H1 (cell line): ENCODE measurements at regions not wholly inside any gene's neighbourhood (a gene's known extent, or its start where the extent isn't known, plus 50 kb on each side); places are given as distances from the start of the nearest gene placed in this dataset.

Experiments used
- CTCF ChIA-PET: fragments of 300-600 bp; sonication (Branson Sonifier 250); formaldehyde crosslinking; loops from one replicate; lab custom pipeline; 2021; ENCODE audit not compliant: partially characterized antibody; lab: Charles Lee
- POLR2A ChIA-PET: fragments of 300-600 bp; sonication (Branson Sonifier 250); formaldehyde crosslinking; loops from one replicate; lab custom pipeline; 2021; ENCODE audit warnings: inconsistent platforms; ENCODE audit not compliant: partially characterized antibody; lab: Charles Lee
- DNase-seq, 2 experiments: peaks; one replicate each; pipeline versions ENCODE4 v3.0.0 to v3.0.0-alpha.2; 2010 to 2022; ENCODE audit warnings: low spot score in 2 of 2, low read depth in 1 of 2, mixed read lengths in 1 of 2
- FAIRE-seq: peaks from 2 replicates; lab custom pipeline; 2011; peaks lifted over from hg19 to GRCh38; lab: Jason Lieb, UNC
- H2AFZ ChIP-seq: 2 replicates; pipeline ENCODE4 v1.8.1; 2012; ENCODE audit warnings: low read length, inconsistent platforms
- H2AK5ac ChIP-seq: 2 replicates; pipeline ENCODE4 v1.6.1; 2013; ENCODE audit warnings: low read depth, low read length
- H2BK120ac ChIP-seq: replicated peaks from 2 replicates; pipeline ENCODE3; 2013; ENCODE audit warnings: low read depth, low read length, inconsistent platforms
- H2BK12ac ChIP-seq: 2 replicates; pipeline ENCODE4 v1.6.1; 2013; ENCODE audit warnings: low read depth, low read length
- H2BK15ac ChIP-seq: 2 replicates; pipeline ENCODE4 v1.6.1; 2013; ENCODE audit warnings: low read length
- H2BK20ac ChIP-seq: 2 replicates; pipeline ENCODE4 v1.6.1; 2013; ENCODE audit warnings: low read length
- H2BK5ac ChIP-seq: 2 replicates; pipeline ENCODE4 v1.6.1; 2013; ENCODE audit warnings: low read depth, low read length
- H3K14ac ChIP-seq: 2 replicates; pipeline ENCODE4 v1.6.1; 2013; ENCODE audit warnings: inconsistent platforms; ENCODE audit not compliant: insufficient read length
- H3K18ac ChIP-seq: 2 replicates; pipeline ENCODE4 v1.6.1; 2013; ENCODE audit warnings: low read length; ENCODE audit errors: extremely low read depth
- H3K23ac ChIP-seq: 2 replicates; pipeline ENCODE4 v1.6.1; 2013; ENCODE audit warnings: inconsistent platforms; ENCODE audit not compliant: insufficient read length
- H3K23me2 ChIP-seq: 2 replicates; pipeline ENCODE4 v1.6.1; 2013; ENCODE audit warnings: low read depth, low read length
- H3K27ac ChIP-seq: 2 replicates; pipeline ENCODE4 v1.6.1; 2011; ENCODE audit warnings: low read depth, low read length, inconsistent platforms
- H3K27me3 ChIP-seq, 4 experiments: replicated peaks in 1 of 4; 1 replicate in 1 of 4; 2 replicates in 3 of 4; pipeline versions ENCODE4 v1.6.1 to v1.8.1; 2011 to 2013; ENCODE audit warnings: low read length in 3 of 4, mild to moderate bottlenecking in 3 of 4, inconsistent platforms in 2 of 4, mixed read lengths in 2 of 4, moderate library complexity in 1 of 4; ENCODE audit not compliant: control insufficient read depth in 3 of 4, insufficient read depth in 3 of 4; ENCODE audit errors: extremely low read depth in 1 of 4
- H3K36me3 ChIP-seq, 4 experiments: 2 replicates each; pipeline versions ENCODE4 v1.6.1 to v1.8.1; 2011 to 2013; ENCODE audit warnings: mild to moderate bottlenecking in 4 of 4, low read length in 3 of 4, moderate library complexity in 2 of 4, control low read depth in 1 of 4, inconsistent platforms in 1 of 4; ENCODE audit not compliant: insufficient read depth in 4 of 4, control insufficient read depth in 2 of 4
- H3K4ac ChIP-seq: replicated peaks from 2 replicates; pipeline ENCODE3; 2013; ENCODE audit warnings: low read length, low read depth, mixed read lengths, inconsistent platforms; ENCODE audit not compliant: insufficient read length
- H3K4me1 ChIP-seq, 4 experiments: replicated peaks in 1 of 4; 1 replicate in 1 of 4; 2 replicates in 3 of 4; pipeline versions ENCODE4 v1.6.1 to v1.8.1; 2011 to 2013; ENCODE audit warnings: low read length in 3 of 4, inconsistent platforms in 2 of 4, mixed read lengths in 1 of 4; ENCODE audit not compliant: insufficient read depth in 4 of 4, control insufficient read depth in 3 of 4
- H3K4me2 ChIP-seq, 2 experiments: 2 replicates each; pipeline versions ENCODE4 v1.6.1 to v1.8.1; 2011 to 2013; ENCODE audit warnings: low read depth in 2 of 2, low read length in 2 of 2, control low read depth in 1 of 2, inconsistent platforms in 1 of 2, mild to moderate bottlenecking in 1 of 2; ENCODE audit not compliant: insufficient read depth in 1 of 2
- H3K4me3 ChIP-seq, 4 experiments: fragments of 200-600, 300-600 bp in 1 of 4; sonication (generic), shearing (Covaris generic), sonication (Bioruptor Twin) in 1 of 4; 2 replicates each; pipeline versions ENCODE4 v1.5.1 to v1.8.1; 2011 to 2016; ENCODE audit warnings: low read length in 4 of 4, low read depth in 3 of 4, control low read depth in 2 of 4, inconsistent platforms in 2 of 4, mild to moderate bottlenecking in 2 of 4, mixed read lengths in 1 of 4, moderate library complexity in 1 of 4; ENCODE audit not compliant: insufficient read depth in 2 of 4; ENCODE audit errors: extremely low read depth in 1 of 4
- H3K56ac ChIP-seq: replicated peaks from 2 replicates; pipeline ENCODE3; 2013; ENCODE audit warnings: low read depth, mild to moderate bottlenecking, mixed read lengths, low read length, inconsistent platforms; ENCODE audit not compliant: insufficient read length
- H3K79me1 ChIP-seq: 2 replicates; pipeline ENCODE4 v1.6.1; 2013; ENCODE audit warnings: low read depth, low read length, control low read depth
- H3K79me2 ChIP-seq, 2 experiments: 2 replicates each; pipeline versions ENCODE4 v1.6.1 to v1.8.1; 2012 to 2013; ENCODE audit warnings: low read length in 2 of 2, mild to moderate bottlenecking in 2 of 2, inconsistent platforms in 1 of 2; ENCODE audit not compliant: insufficient read depth in 2 of 2, control insufficient read depth in 1 of 2
- H3K9ac ChIP-seq, 4 experiments: replicated peaks in 1 of 4; 1 replicate in 1 of 4; 2 replicates in 3 of 4; pipeline versions ENCODE4 v1.6.1 to v1.8.1; 2011 to 2013; ENCODE audit warnings: low read depth in 3 of 4, low read length in 3 of 4, control low read depth in 2 of 4, mild to moderate bottlenecking in 2 of 4, moderate library complexity in 2 of 4, inconsistent platforms in 1 of 4; ENCODE audit errors: extremely low read depth in 1 of 4
- H3K9me3 ChIP-seq, 2 experiments: 2 replicates each; pipeline versions ENCODE4 v1.6.1 to v1.8.1; 2012 to 2013; ENCODE audit warnings: mild to moderate bottlenecking in 2 of 2, moderate library complexity in 2 of 2, control low read depth in 1 of 2, inconsistent platforms in 1 of 2, low read depth in 1 of 2, low read length in 1 of 2, mixed read lengths in 1 of 2; ENCODE audit not compliant: insufficient read depth in 2 of 2
- H4K20me1 ChIP-seq, 2 experiments: replicated peaks in 1 of 2; 2 replicates each; pipeline versions ENCODE3 to v1.8.1; 2011 to 2013; ENCODE audit warnings: inconsistent platforms in 2 of 2, low read length in 2 of 2, mild to moderate bottlenecking in 1 of 2; ENCODE audit not compliant: insufficient read depth in 2 of 2, control insufficient read depth in 1 of 2
- H4K5ac ChIP-seq: 2 replicates; pipeline ENCODE4 v1.6.1; 2013; ENCODE audit warnings: low read length, low read depth, mixed read lengths, inconsistent platforms; ENCODE audit not compliant: insufficient read length
- H4K8ac ChIP-seq: 2 replicates; pipeline ENCODE4 v1.8.0; 2013; ENCODE audit warnings: mild to moderate bottlenecking, moderate library complexity, low read length, inconsistent platforms; ENCODE audit not compliant: insufficient read depth; ENCODE audit errors: extremely low read depth
- H4K91ac ChIP-seq: replicated peaks from 2 replicates; pipeline ENCODE3; 2013; ENCODE audit warnings: low read length, mixed read lengths, inconsistent platforms; ENCODE audit not compliant: insufficient read length
- CREB1 ChIP-seq: IDR thresholded peaks from 2 replicates; pipeline ENCODE4 v1.6.1; 2012; ENCODE audit warnings: inconsistent platforms
- CTBP2 ChIP-seq: IDR thresholded peaks from 2 replicates; pipeline ENCODE4 v1.7.0; 2011; ENCODE audit warnings: borderline replicate concordance, mild to moderate bottlenecking, moderate library complexity, mixed read lengths, low read length; ENCODE audit not compliant: insufficient read depth, insufficient read length
- HDAC2 ChIP-seq, 2 experiments: fragments of 300-600 bp in 1 of 2; sonication (generic) in 1 of 2; IDR thresholded peaks; 2 replicates each; pipeline ENCODE4 v1.6.1; 2011 to 2012; ENCODE audit warnings: low read depth in 2 of 2, low read length in 2 of 2, mild to moderate bottlenecking in 2 of 2, moderate library complexity in 2 of 2, borderline replicate concordance in 1 of 2, inconsistent platforms in 1 of 2
- JUND ChIP-seq: IDR thresholded peaks from 2 replicates; pipeline ENCODE4 v1.6.1; 2011; ENCODE audit warnings: mild to moderate bottlenecking, improper control_type of control experiment, low read length
- RBBP5 ChIP-seq: IDR thresholded peaks from 2 replicates; pipeline ENCODE4 v1.7.1; 2012; ENCODE audit warnings: low read depth, mild to moderate bottlenecking, inconsistent platforms, low read length, moderate library complexity, borderline replicate concordance
- TBP ChIP-seq: IDR thresholded peaks from 2 replicates; pipeline ENCODE4 v1.6.1; 2011; ENCODE audit warnings: low read depth, low read length, improper control_type of control experiment
- WGBS, 2 experiments: shearing (Covaris generic) in 1 of 2; methylation state at CpG; one replicate each; pipeline versions ENCODE4 v1.1.6 to v1.1.7; 2013 to 2015; ENCODE audit warnings: low lambda C conversion rate in 2 of 2, mixed read lengths in 2 of 2, inconsistent platforms in 1 of 2, low coverage in 1 of 2, missing lambda C conversion rate in 1 of 2; ENCODE audit not compliant: insufficient replicate concordance in 2 of 2, insufficient coverage in 1 of 2, insufficient read length in 1 of 2; ENCODE audit errors: extremely low coverage in 1 of 2, missing lambda C conversion rate in 1 of 2; 5-methylcytosine and 5-hydroxymethylcytosine counted together

DNA sequence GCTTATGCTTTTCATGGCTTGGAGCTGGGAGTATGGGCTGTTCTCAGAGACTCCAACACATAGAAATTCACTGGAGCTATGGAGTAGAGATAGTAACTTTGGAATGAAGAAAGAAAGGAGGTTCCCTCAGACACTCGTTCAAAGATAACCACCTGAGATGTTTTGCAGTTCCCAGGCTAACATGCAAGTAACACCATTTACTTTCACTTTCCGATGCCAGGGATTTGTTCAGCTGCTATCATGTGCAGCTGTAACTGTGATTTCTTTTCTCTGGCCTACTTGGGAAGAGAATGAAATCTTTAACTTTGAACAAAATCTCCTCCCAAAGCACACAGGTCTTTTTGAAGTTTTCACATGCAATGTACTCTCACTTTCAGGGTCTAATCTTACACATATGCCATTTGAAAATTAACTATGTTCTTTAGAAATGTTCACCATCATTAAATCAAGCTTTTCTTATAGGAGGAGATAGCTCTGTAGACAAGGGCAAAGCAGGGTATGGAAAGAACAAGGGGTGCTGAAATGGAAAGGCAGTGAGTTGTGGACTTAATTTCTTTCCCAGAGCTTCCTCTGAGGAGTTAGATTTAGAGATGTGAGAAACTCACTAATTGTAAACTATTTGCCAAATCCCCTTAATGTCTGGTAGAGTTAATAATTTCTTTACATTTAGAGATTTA is 514.3 kb downstream of the PDHA2 start:
- H3K4me1 ChIP-seq: peaks cover 0 to 3% (median 0%) of the 10 kb centered on the region in 4 experiments; a peak in 1 of 7 replicates
- no peak overlapping the region for H3K4me2 ChIP-seq

More for the DNA sequence above, 514.3 kb downstream of the PDHA2 start:
- Histone ChIP-seq H3K9ac (no peak overlapping the region), H2BK12ac (no peak overlapping the region), H2BK5ac (no peak overlapping the region), H4K5ac (no peak overlapping the region), H2BK15ac (no peak overlapping the region), H3K27me3 (no peaks in the 10 kb centered on the region), H3K56ac (no peak overlapping the region), H3K23me2 (no peaks in the 10 kb centered on the region), H4K20me1 (no peaks in the 10 kb centered on the region), H3K79me2 (no peaks in the 10 kb centered on the region), H3K27ac (no peak overlapping the region), H2BK20ac (no peak overlapping the region; the same call in 1 of the 2 replicates), H2BK120ac (no peak overlapping the region), H3K18ac (no peak overlapping the region), H3K4ac (no peak overlapping the region), H3K14ac (no peak overlapping the region), H3K79me1 (no peaks in the 10 kb centered on the region), H4K8ac (no peak overlapping the region), H2AK5ac (no peak overlapping the region), H3K23ac (no peak overlapping the region), H3K4me3 (no peak overlapping the region), H3K9me3 (no peaks in the 10 kb centered on the region), H3K36me3 (no peaks in the 10 kb centered on the region), H2AFZ (peak overlapping the region; percentile 47), H4K91ac (no peak overlapping the region)
- FAIRE-seq (no peak), DNase-seq (no peak)
- ChIA-PET POLR2A (no interaction called here), CTCF (interaction anchor here (0.6 to 2.4 kb wide), 5 partner anchors 9 to 1058 kb away, joined by 3 to 10 read pairs (median 3); no protein-coding TSS in a partner anchor)
- no peak for TF ChIP-seq HDAC2 (IDR thresholded peaks at IDR 0.05; ENCODE audit: borderline replicate concordance in 1 of 2, low read depth in 2 of 2, low read length in 2 of 2)
- TF ChIP-seq JUND: no peak
- TF ChIP-seq CTBP2: no peak
- no peak for TF ChIP-seq TBP
- TF ChIP-seq RBBP5: no peak
- TF ChIP-seq CREB1: no peak
- 92% methylated on average over 2 of the region's 2 CpGs; no CpG with 5 or more reads in 1 of the 2 experiments for WGBS, 2 experiments
